ENCODE measurements at regions not wholly inside any gene's neighbourhood (a gene's known extent, or its start where the extent isn't known, plus 50 kb on each side); places are given as distances from the start of the nearest gene placed in this dataset.

GRCh38 chr7:45350896-45351295 lies 193.3 kb downstream of the RAMP3 start:
- BruUV-seq (replicated peaks) = no TSS peak
- H3K36me3 ChIP-seq (ENCODE audit: control insufficient read depth in 2 of 2, insufficient read depth in 2 of 2, low read length in 1 of 2) = no peaks in the 10 kb centered on the region
- no peaks in the 10 kb centered on the region for H3K79me2 ChIP-seq (ENCODE audit: control insufficient read depth, insufficient read depth, low read length)
- FAIRE-seq (no peak), ATAC-seq (no peak), DNase-seq (ENCODE audit: low read depth, low spot score) (no peak)
- no peak overlapping the region for H3K9ac ChIP-seq (ENCODE audit: control insufficient read depth, insufficient read depth, low read length)
- in situ Hi-C loops (cut with MboI) (no loop called here), intact Hi-C loops (cut with micrococcal nuclease; ENCODE audit: unreplicated experiment) (no loop called here)
- ChIA-PET SMC1A (ENCODE audit: uncharacterized antibody, unreplicated experiment) (no interaction called here), CTCF (no interaction called here), POLR2A (no interaction called here), RAD21 (ENCODE audit: unreplicated experiment) (no interaction called here)
- no peak overlapping the region for H3K4me3 ChIP-seq
- no peaks in the 10 kb centered on the region for H3K9me3 ChIP-seq (replicated peaks; ENCODE audit: control insufficient read depth, insufficient read depth, low read length)
- no peak overlapping the region for H3K27ac ChIP-seq (ENCODE audit: control insufficient read depth, insufficient read depth)
- 86% methylated on average over 3 of the region's 3 CpGs for WGBS (ENCODE audit: insufficient coverage, insufficient replicate concordance, low lambda C conversion rate, missing lambda C conversion rate)
- H2AFZ ChIP-seq (ENCODE audit: control insufficient read depth, low read depth, low read length) = no peak overlapping the region
- H3K4me1 ChIP-seq (ENCODE audit: control insufficient read depth, insufficient read depth, low read length) = no peaks in the 10 kb centered on the region
- H3K27me3 ChIP-seq (replicated peaks in 1 of 2; ENCODE audit: control insufficient read depth in 2 of 2, insufficient read depth in 2 of 2, low read length in 1 of 2) = peaks cover 0 to under 1% of the 10 kb centered on the region in 2 experiments; a peak in 1 of 4 replicates
- H4K20me1 ChIP-seq (ENCODE audit: control insufficient read depth, insufficient read depth) = no peaks in the 10 kb centered on the region
- TF ChIP-seq SIN3A (IDR thresholded peaks at IDR 0.05; ENCODE audit: low read depth, low read length) (no peak), KLF5 (IDR thresholded peaks at IDR 0.05; ENCODE audit: partially characterized antibody) (no peak), RAD51 (IDR thresholded peaks at IDR 0.05) (no peak), TBL1XR1 (IDR thresholded peaks at IDR 0.05; ENCODE audit: low read depth, low read length) (no peak), FOXK2 (IDR thresholded peaks at IDR 0.05) (no peak), USF1 (IDR thresholded peaks at IDR 0.05; ENCODE audit: borderline replicate concordance, extremely low read length, insufficient read depth, low read depth, low read length) (no peak), NFYB (IDR thresholded peaks at IDR 0.05; ENCODE audit: insufficient read depth, low read depth, low read length) (no peak), CHD1 (IDR thresholded peaks at IDR 0.05; ENCODE audit: low read depth, low read length) (no peak), HCFC1 (IDR thresholded peaks at IDR 0.05; ENCODE audit: low read length) (no peak), SREBF2 (IDR thresholded peaks at IDR 0.05; ENCODE audit: low read length) (no peak), CBX5 (IDR thresholded peaks at IDR 0.05; ENCODE audit: low read depth) (no peak), BACH1 (IDR thresholded peaks at IDR 0.05; ENCODE audit: borderline replicate concordance) (no peak), BRCA1 (IDR thresholded peaks at IDR 0.05; ENCODE audit: low read depth, low read length) (no peak), RAD21 (IDR thresholded peaks at IDR 0.05; ENCODE audit: insufficient read depth, low read depth, low read length) (no peak), NBN (IDR thresholded peaks at IDR 0.05) (no peak), NR2F1 (conservative IDR thresholded peaks at IDR 0.05) (no peak), SMC3 (IDR thresholded peaks at IDR 0.05; ENCODE audit: borderline replicate concordance, low read length) (no peak), SKIL (IDR thresholded peaks at IDR 0.05; ENCODE audit: low read depth, poor library complexity, severe bottlenecking) (no peak)
- TF ChIP-seq, protein P1, sequence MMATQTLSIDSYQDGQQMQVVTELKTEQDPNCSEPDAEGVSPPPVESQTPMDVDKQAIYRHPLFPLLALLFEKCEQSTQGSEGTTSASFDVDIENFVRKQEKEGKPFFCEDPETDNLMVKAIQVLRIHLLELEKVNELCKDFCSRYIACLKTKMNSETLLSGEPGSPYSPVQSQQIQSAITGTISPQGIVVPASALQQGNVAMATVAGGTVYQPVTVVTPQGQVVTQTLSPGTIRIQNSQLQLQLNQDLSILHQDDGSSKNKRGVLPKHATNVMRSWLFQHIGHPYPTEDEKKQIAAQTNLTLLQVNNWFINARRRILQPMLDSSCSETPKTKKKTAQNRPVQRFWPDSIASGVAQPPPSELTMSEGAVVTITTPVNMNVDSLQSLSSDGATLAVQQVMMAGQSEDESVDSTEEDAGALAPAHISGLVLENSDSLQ (IDR thresholded peaks at IDR 0.05) = no peak
- TF ChIP-seq, protein P2, sequence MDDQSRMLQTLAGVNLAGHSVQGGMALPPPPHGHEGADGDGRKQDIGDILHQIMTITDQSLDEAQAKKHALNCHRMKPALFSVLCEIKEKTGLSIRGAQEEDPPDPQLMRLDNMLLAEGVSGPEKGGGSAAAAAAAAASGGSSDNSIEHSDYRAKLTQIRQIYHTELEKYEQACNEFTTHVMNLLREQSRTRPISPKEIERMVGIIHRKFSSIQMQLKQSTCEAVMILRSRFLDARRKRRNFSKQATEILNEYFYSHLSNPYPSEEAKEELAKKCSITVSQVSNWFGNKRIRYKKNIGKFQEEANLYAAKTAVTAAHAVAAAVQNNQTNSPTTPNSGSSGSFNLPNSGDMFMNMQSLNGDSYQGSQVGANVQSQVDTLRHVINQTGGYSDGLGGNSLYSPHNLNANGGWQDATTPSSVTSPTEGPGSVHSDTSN (IDR thresholded peaks at IDR 0.05; ENCODE audit: insufficient replicate concordance, low read depth, low read length) = no peak
- H3K4me2 ChIP-seq (ENCODE audit: control insufficient read depth, insufficient read depth) = no peak overlapping the region

Measured in GM12878 (cell line).